ENCODE measurements at regions not wholly inside any gene's neighbourhood (a gene's known extent, or its start where the extent isn't known, plus 50 kb on each side); places are given as distances from the start of the nearest gene placed in this dataset.

DNA sequence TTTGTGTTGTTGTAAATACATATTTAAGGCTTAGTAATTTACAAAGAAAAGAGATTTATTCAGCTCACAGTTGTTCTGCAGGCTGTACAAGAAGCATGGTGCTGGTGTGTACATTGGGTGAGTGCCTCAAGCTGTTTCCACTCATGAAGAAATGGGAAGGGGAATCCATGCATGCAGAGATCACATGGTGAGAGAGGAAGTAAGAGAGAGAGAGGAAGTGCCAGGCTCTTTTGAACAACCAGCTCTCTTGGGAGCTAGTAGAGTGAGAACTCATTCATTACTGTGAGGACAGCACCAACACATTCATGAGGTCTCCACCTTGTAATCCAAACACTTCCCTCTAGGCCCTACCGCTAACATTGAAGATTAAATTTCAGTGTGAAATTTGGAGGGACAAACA is 909.2 kb downstream of the NSUN3 start:
- H3K4me1 ChIP-seq (ENCODE audit: insufficient read depth): no peaks in the 10 kb centered on the region
- Mint-ChIP-seq H3K36me3 (ENCODE audit: low read depth) (peaks cover 8% of the 10 kb centered on the region), H3K4me1 (no peaks in the 10 kb centered on the region), H3K4me3 (no peak overlapping the region), H3K9me3 (peaks cover 15% of the 10 kb centered on the region), H3K27me3 (ENCODE audit: insufficient read depth, low read depth, poor library complexity) (no peaks in the 10 kb centered on the region), H3K27ac (no peak overlapping the region)
- H4K20me1 ChIP-seq (replicated peaks; ENCODE audit: insufficient read depth): no peaks in the 10 kb centered on the region
- H3K27me3 ChIP-seq (ENCODE audit: insufficient read depth): no peaks in the 10 kb centered on the region
- H3K9me2 ChIP-seq (ENCODE audit: insufficient read depth): no peaks in the 10 kb centered on the region; the same call in 1 of the 2 replicates
- no peaks in the 10 kb centered on the region for H3K36me3 ChIP-seq (ENCODE audit: insufficient read depth)
- no peak overlapping the region for H3K4me2 ChIP-seq
- H3K4me3 ChIP-seq: no peak overlapping the region
- ATAC-seq (no peak), DNase-seq (ENCODE audit: low spot score) (no peak)
- no peak overlapping the region for H2AFZ ChIP-seq
- no peak for TF ChIP-seq EZH2phosphoT487 (IDR thresholded peaks at IDR 0.05; ENCODE audit: unreplicated experiment)
- TF ChIP-seq ZNF331 (CRISPR knock-in tag; IDR thresholded peaks at IDR 0.05; ENCODE audit: low read depth): no peak
- TF ChIP-seq JUNB (IDR thresholded peaks at IDR 0.05; ENCODE audit: unreplicated experiment): no peak
- no peak for TF ChIP-seq EZH2 (IDR thresholded peaks at IDR 0.05; ENCODE audit: low read depth, unreplicated experiment)
- TF ChIP-seq, protein P1, sequence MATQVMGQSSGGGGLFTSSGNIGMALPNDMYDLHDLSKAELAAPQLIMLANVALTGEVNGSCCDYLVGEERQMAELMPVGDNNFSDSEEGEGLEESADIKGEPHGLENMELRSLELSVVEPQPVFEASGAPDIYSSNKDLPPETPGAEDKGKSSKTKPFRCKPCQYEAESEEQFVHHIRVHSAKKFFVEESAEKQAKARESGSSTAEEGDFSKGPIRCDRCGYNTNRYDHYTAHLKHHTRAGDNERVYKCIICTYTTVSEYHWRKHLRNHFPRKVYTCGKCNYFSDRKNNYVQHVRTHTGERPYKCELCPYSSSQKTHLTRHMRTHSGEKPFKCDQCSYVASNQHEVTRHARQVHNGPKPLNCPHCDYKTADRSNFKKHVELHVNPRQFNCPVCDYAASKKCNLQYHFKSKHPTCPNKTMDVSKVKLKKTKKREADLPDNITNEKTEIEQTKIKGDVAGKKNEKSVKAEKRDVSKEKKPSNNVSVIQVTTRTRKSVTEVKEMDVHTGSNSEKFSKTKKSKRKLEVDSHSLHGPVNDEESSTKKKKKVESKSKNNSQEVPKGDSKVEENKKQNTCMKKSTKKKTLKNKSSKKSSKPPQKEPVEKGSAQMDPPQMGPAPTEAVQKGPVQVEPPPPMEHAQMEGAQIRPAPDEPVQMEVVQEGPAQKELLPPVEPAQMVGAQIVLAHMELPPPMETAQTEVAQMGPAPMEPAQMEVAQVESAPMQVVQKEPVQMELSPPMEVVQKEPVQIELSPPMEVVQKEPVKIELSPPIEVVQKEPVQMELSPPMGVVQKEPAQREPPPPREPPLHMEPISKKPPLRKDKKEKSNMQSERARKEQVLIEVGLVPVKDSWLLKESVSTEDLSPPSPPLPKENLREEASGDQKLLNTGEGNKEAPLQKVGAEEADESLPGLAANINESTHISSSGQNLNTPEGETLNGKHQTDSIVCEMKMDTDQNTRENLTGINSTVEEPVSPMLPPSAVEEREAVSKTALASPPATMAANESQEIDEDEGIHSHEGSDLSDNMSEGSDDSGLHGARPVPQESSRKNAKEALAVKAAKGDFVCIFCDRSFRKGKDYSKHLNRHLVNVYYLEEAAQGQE (IDR thresholded peaks at IDR 0.05; ENCODE audit: unreplicated experiment): no peak
- TF ChIP-seq, protein P2, sequence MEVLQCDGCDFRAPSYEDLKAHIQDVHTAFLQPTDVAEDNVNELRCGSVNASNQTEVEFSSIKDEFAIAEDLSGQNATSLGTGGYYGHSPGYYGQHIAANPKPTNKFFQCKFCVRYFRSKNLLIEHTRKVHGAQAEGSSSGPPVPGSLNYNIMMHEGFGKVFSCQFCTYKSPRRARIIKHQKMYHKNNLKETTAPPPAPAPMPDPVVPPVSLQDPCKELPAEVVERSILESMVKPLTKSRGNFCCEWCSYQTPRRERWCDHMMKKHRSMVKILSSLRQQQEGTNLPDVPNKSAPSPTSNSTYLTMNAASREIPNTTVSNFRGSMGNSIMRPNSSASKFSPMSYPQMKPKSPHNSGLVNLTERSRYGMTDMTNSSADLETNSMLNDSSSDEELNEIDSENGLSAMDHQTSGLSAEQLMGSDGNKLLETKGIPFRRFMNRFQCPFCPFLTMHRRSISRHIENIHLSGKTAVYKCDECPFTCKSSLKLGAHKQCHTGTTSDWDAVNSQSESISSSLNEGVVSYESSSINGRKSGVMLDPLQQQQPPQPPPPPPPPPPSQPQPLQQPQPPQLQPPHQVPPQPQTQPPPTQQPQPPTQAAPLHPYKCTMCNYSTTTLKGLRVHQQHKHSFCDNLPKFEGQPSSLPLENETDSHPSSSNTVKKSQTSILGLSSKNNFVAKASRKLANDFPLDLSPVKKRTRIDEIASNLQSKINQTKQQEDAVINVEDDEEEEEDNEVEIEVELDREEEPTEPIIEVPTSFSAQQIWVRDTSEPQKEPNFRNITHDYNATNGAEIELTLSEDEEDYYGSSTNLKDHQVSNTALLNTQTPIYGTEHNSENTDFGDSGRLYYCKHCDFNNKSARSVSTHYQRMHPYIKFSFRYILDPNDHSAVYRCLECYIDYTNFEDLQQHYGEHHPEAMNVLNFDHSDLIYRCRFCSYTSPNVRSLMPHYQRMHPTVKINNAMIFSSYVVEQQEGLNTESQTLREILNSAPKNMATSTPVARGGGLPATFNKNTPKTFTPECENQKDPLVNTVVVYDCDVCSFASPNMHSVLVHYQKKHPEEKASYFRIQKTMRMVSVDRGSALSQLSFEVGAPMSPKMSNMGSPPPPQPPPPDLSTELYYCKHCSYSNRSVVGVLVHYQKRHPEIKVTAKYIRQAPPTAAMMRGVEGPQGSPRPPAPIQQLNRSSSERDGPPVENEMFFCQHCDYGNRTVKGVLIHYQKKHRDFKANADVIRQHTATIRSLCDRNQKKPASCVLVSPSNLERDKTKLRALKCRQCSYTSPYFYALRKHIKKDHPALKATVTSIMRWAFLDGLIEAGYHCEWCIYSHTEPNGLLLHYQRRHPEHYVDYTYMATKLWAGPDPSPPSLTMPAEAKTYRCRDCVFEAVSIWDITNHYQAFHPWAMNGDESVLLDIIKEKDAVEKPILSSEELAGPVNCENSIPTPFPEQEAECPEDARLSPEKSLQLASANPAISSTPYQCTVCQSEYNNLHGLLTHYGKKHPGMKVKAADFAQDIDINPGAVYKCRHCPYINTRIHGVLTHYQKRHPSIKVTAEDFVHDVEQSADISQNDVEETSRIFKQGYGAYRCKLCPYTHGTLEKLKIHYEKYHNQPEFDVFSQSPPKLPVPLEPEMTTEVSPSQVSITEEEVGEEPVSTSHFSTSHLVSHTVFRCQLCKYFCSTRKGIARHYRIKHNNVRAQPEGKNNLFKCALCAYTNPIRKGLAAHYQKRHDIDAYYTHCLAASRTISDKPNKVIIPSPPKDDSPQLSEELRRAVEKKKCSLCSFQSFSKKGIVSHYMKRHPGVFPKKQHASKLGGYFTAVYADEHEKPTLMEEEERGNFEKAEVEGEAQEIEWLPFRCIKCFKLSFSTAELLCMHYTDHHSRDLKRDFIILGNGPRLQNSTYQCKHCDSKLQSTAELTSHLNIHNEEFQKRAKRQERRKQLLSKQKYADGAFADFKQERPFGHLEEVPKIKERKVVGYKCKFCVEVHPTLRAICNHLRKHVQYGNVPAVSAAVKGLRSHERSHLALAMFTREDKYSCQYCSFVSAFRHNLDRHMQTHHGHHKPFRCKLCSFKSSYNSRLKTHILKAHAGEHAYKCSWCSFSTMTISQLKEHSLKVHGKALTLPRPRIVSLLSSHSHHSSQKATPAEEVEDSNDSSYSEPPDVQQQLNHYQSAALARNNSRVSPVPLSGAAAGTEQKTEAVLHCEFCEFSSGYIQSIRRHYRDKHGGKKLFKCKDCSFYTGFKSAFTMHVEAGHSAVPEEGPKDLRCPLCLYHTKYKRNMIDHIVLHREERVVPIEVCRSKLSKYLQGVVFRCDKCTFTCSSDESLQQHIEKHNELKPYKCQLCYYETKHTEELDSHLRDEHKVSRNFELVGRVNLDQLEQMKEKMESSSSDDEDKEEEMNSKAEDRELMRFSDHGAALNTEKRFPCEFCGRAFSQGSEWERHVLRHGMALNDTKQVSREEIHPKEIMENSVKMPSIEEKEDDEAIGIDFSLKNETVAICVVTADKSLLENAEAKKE (CRISPR knock-in tag; IDR thresholded peaks at IDR 0.05): no peak
- TF ChIP-seq ZNF114 (CRISPR knock-in tag; IDR thresholded peaks at IDR 0.05): no peak
- no peak for TF ChIP-seq STAT1 (IDR thresholded peaks at IDR 0.05; ENCODE audit: unreplicated experiment)
- TF ChIP-seq CTCF (conservative IDR thresholded peaks at IDR 0.05; ENCODE audit: low read depth in 2 of 2): no peak
- TF ChIP-seq NANOG (IDR thresholded peaks at IDR 0.05; ENCODE audit: borderline replicate concordance): no peak
- H3K79me2 ChIP-seq (replicated peaks; ENCODE audit: insufficient read depth): no peaks in the 10 kb centered on the region
- H3K27ac ChIP-seq (ENCODE audit: low read depth): no peak overlapping the region
- H3F3A ChIP-seq (replicated peaks; ENCODE audit: low read depth): no peaks in the 10 kb centered on the region

Data from GM23338 (cell line).